Lung (tissue), 11 donors: ENCODE measurements at regions not wholly inside any gene's neighbourhood (a gene's known extent, or its start where the extent isn't known, plus 50 kb on each side); places are given as distances from the start of the nearest gene placed in this dataset.
"Not testable (repeated sequence)": the region's sequence is repeated elsewhere in the genome, so short reads cannot be mapped to it uniquely, and the experiment has no call there.

ENCODE experiments used
- ATAC-seq: fragments of 200-7000 bp; cut with Tn5 transposase; one replicate; pipeline ENCODE4 v1.9.1; 2020; ENCODE audit warnings: moderate number of reproducible peaks; ENCODE audit not compliant: insufficient read depth, low FRiP score
- DNase-seq, 3 donors: peaks; one replicate each; pipeline ENCODE4 v3.0.0-alpha.2; 2013 to 2017
- H3K27ac ChIP-seq, 2 donors: one replicate each; pipeline ENCODE4 v1.5.1; 2013; ENCODE audit warnings: mild to moderate bottlenecking in 2 of 2, moderate library complexity in 2 of 2, control low read depth in 1 of 2, inconsistent platforms in 1 of 2, low read depth in 1 of 2, low read length in 1 of 2
- H3K27me3 ChIP-seq, 3 donors: one replicate each; pipeline ENCODE4 v1.5.1; 2013; ENCODE audit warnings: low read length in 2 of 3; ENCODE audit not compliant: control insufficient read depth in 3 of 3, insufficient read depth in 3 of 3
- H3K36me3 ChIP-seq, 4 donors: one replicate each; pipeline ENCODE4 v1.5.1; 2013; ENCODE audit warnings: low read length in 4 of 4, mild to moderate bottlenecking in 1 of 4, moderate library complexity in 1 of 4; ENCODE audit not compliant: control insufficient read depth in 4 of 4, insufficient read depth in 4 of 4
- H3K4me1 ChIP-seq, 5 donors: one replicate each; pipeline ENCODE4 v1.5.1; 2013; ENCODE audit warnings: low read length in 5 of 5, mild to moderate bottlenecking in 2 of 5, moderate library complexity in 1 of 5; ENCODE audit not compliant: control insufficient read depth in 5 of 5, insufficient read depth in 5 of 5
- H3K4me3 ChIP-seq: one replicate; pipeline ENCODE4 v1.5.1; 2013; ENCODE audit warnings: mild to moderate bottlenecking, control low read depth, moderate library complexity
- H3K9ac ChIP-seq, 2 donors: one replicate each; pipeline ENCODE4 v1.5.1; 2013; ENCODE audit warnings: low read length in 2 of 2, control low read depth in 1 of 2; ENCODE audit not compliant: insufficient read depth in 1 of 2
- H3K9me3 ChIP-seq, 4 donors: one replicate each; pipeline ENCODE4 v1.5.1; 2013; ENCODE audit warnings: low read length in 3 of 4, mild to moderate bottlenecking in 1 of 4, moderate library complexity in 1 of 4; ENCODE audit not compliant: control insufficient read depth in 4 of 4, insufficient read depth in 3 of 4
- CTCF ChIP-seq: IDR thresholded peaks from 2 replicates; pipeline ENCODE4 v1.5.1; 2012; ENCODE audit warnings: mild to moderate bottlenecking; ENCODE audit errors: control extremely low read depth, extremely low read depth
- WGBS, 2 donors: extraction: QIAGEN DNeasy Blood & Tissue Kit; methylation state at CpG; one replicate each; pipeline ENCODE4 v1.1.7; 2013; 5-methylcytosine and 5-hydroxymethylcytosine counted together
- donor health status: control.
- donor health status: control.
- donor health status: Bipolar disorder and iron deficiency.
- donor health status: healthy.
- donor health status: DM: yes; HTN: yes; CAD: no.

DNA sequence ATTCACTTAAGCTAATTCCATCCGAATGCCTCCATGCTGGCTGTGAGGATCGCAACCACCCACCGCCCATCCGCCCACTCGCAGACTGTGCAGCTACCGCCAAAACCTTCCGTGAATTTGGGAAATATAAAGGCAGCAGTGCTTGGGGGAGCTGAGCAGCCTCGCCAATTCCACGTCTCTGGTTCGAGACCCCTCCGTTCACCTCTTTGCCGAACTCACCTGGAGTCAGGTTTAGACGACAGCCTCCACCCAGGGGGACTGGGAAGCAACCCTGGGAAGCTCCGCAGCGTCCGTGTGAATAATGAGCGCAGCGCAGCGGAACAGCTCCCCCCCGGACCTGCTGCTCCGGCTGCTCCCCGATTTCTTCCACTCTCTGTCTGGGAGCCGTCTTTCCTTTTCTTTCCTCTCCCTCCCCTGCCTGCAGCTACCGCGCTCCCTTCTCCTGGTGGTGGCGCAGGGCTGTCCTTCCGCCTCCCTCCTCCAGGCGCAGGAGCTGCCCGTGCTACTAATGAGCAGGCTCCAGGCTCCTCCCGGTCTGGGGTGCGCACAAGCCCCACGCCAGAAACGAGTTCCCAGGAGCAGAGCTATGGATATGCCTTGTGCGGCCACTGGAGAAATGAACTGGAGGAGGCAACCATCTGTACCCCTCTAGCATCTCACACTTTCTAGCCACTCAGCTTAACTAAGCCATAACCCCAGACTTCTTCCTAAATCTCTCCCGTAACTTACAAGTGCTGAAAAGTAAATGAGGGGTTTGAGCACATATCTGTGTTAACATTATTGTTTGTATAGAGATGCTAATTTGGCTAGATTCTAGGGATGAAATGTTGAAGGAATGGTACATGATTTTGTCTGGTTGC, 107.3 kb downstream of the XKR3 start:
- no peak overlapping the region for H3K4me3 ChIP-seq

GRCh38 chr22:16714568-16714967, 110.6 kb downstream of the XKR3 start:
- not testable (repeated sequence) for ATAC-seq, H3K27ac ChIP-seq, H3K9me3 ChIP-seq, H3K36me3 ChIP-seq, H3K4me1 ChIP-seq, DNase-seq, H3K9ac ChIP-seq, H3K27me3 ChIP-seq, H3K4me3 ChIP-seq
- 67 to 88% methylated on average over 3 of the region's 3 CpGs for WGBS, 2 donors

More for the DNA sequence above, 107.3 kb downstream of the XKR3 start:
- no peaks in the 10 kb centered on the region for H3K4me1 ChIP-seq
- H3K27ac ChIP-seq, result no peak overlapping the region
- 34 to 51% methylated on average over 35 of the region's 35 CpGs for WGBS, 2 donors
- H3K27me3 ChIP-seq, result no peaks in the 10 kb centered on the region
- ATAC-seq (no peak), DNase-seq (no peak)
- no peak for TF ChIP-seq CTCF
- H3K9me3 ChIP-seq, result peaks cover 0 to 8% (median 1%) of the 10 kb centered on the region in 4 donors
- H3K9ac ChIP-seq, result no peak overlapping the region
- no peaks in the 10 kb centered on the region for H3K36me3 ChIP-seq

- H3K4me3 ChIP-seq, H3K9ac ChIP-seq, ATAC-seq, H3K9me3 ChIP-seq, H3K27ac ChIP-seq, H3K4me1 ChIP-seq, DNase-seq, H3K27me3 ChIP-seq, H3K36me3 ChIP-seq: not testable (repeated sequence)
- 64 to 85% methylated on average over 2 of the region's 2 CpGs for WGBS, 2 donors
Measured at GRCh38 chr22:16702318-16702870, 109.8 kb upstream of the CCT8L2 start.

GRCh38 chr22:16700390-16700789, 107.8 kb upstream of the CCT8L2 start:
- H3K9ac ChIP-seq, ATAC-seq, DNase-seq: not testable (repeated sequence)

DNA sequence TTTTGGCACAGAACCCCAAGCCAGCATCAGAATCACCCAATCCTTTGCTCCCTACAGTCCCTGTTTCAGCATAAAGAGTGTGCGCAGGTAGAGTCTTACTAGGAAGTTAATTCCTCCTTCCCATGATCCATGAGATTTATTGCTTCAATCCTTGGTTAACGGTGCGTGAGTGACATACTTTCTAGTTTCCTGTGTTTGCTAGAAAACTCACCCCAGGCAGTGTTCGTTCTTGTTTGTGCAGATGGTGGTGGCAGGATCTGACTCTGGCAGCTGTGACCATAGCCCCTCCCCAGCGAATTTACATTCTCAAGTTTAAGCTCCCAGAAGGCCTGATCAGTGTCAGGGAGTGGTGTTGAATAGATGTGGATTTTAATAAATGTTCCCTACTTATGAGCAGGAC, 106.7 kb upstream of the CCT8L2 start:
- WGBS, 2 donors, result 51 to 62% methylated on average over 5 of the region's 5 CpGs
- DNase-seq (no peak), ATAC-seq (no peak)
- no peaks in the 10 kb centered on the region for H3K36me3 ChIP-seq
- H3K27ac ChIP-seq, result no peak overlapping the region
- peaks cover 0 to 6% (median 0%) of the 10 kb centered on the region in 4 donors for H3K9me3 ChIP-seq
- no peaks in the 10 kb centered on the region for H3K27me3 ChIP-seq
- H3K9ac ChIP-seq, result no peak overlapping the region
- no peak overlapping the region for H3K4me3 ChIP-seq
- H3K4me1 ChIP-seq, result no peaks in the 10 kb centered on the region
- no peak for TF ChIP-seq CTCF

More at GRCh38 chr22:16700390-16700789, 107.8 kb upstream of the CCT8L2 start:
- H3K4me3 ChIP-seq, H3K4me1 ChIP-seq, H3K27me3 ChIP-seq, H3K27ac ChIP-seq, H3K9me3 ChIP-seq, H3K36me3 ChIP-seq: not testable (repeated sequence)
- 76 to 85% methylated on average over 5 of the region's 5 CpGs for WGBS, 2 donors

DNA sequence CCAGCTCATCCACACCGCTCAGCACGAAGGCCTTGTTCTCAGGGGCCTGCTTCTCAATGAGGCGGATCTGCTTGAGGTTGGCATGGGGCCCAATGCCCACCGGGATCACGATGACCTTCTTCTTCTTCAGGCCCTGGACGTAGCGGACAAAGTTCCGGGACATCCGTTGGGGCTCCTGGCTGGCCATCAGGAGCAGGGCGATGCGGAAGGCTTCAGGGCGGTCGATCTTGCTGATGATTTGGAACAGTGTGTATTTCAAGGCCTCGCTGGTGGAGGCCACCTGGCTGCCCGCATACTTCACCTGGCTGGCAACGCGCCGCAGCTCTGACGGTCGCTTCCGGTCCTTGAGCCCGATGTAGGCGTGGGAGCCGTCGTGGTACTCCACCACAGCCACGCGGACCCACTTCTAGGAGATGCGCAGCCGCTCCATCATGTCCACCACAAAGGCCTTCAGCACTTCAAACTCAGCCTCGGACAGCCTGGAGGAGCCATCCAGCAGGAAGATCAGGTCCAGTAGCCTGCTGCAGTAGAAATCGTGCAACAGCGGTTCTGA, 105.0 kb upstream of the CCT8L2 start:
- H3K36me3 ChIP-seq, H3K9me3 ChIP-seq, H3K27ac ChIP-seq, DNase-seq, H3K9ac ChIP-seq, ATAC-seq, H3K4me1 ChIP-seq, H3K27me3 ChIP-seq, H3K4me3 ChIP-seq: not testable (repeated sequence)
- WGBS, 2 donors, result 95 to 96% methylated on average over 32 of the region's 32 CpGs
